ENCODE measurements at regions not wholly inside any gene's neighbourhood (a gene's known extent, or its start where the extent isn't known, plus 50 kb on each side); places are given as distances from the start of the nearest gene placed in this dataset.

GRCh38 chr2:150127995-150128394 lies 359.5 kb downstream of the RND3 start:
- H3K27ac ChIP-seq (ENCODE audit: low read length): no peak overlapping the region
- no peaks in the 10 kb centered on the region for H3K79me2 ChIP-seq (ENCODE audit: low read length)
- no peak overlapping the region for H3K4me3 ChIP-seq (ENCODE audit: low read length)
- peaks cover 16% of the 10 kb centered on the region for H3K4me1 ChIP-seq (ENCODE audit: low read length)
- no peaks in the 10 kb centered on the region for H4K20me1 ChIP-seq (ENCODE audit: insufficient read depth, low read length)
- H3K9me3 ChIP-seq (ENCODE audit: insufficient read depth, low read length): 0 out of 2 replicates have a peak, but pooled peaks cover 4% of the 10 kb centered on the region
- no peak overlapping the region for H3K9ac ChIP-seq (ENCODE audit: low read length)
- no peak overlapping the region for H2AFZ ChIP-seq (ENCODE audit: low read depth, low read length)
- no peak for TF ChIP-seq EZH2phosphoT487 (IDR thresholded peaks at IDR 0.05; ENCODE audit: low read depth)
- no peak for TF ChIP-seq CTCF (IDR thresholded peaks at IDR 0.05; ENCODE audit: low read depth, low read length)
- no peaks in the 10 kb centered on the region for H3K27me3 ChIP-seq (ENCODE audit: low read depth, low read length)
- no peak overlapping the region for H3K4me2 ChIP-seq (ENCODE audit: low read length)
- no peaks in the 10 kb centered on the region for H3K36me3 ChIP-seq (replicated peaks; ENCODE audit: low read depth, low read length)

GRCh38 chr2:150127346-150127990 lies 360.0 kb downstream of the RND3 start:
- Histone ChIP-seq H3K4me1 (ENCODE audit: low read length) (peaks cover 16% of the 10 kb centered on the region), H3K9me3 (ENCODE audit: insufficient read depth, low read length) (0 out of 2 replicates have a peak, but pooled peaks cover 4% of the 10 kb centered on the region), H3K27ac (ENCODE audit: low read length) (no peak overlapping the region), H3K9ac (ENCODE audit: low read length) (no peak overlapping the region), H3K4me3 (ENCODE audit: low read length) (no peak overlapping the region), H2AFZ (ENCODE audit: low read depth, low read length) (no peak overlapping the region), H3K4me2 (ENCODE audit: low read length) (no peak overlapping the region), H4K20me1 (ENCODE audit: insufficient read depth, low read length) (no peaks in the 10 kb centered on the region), H3K79me2 (ENCODE audit: low read length) (no peaks in the 10 kb centered on the region), H3K36me3 (replicated peaks; ENCODE audit: low read depth, low read length) (no peaks in the 10 kb centered on the region), H3K27me3 (ENCODE audit: low read depth, low read length) (no peaks in the 10 kb centered on the region)
- TF ChIP-seq EZH2phosphoT487 (IDR thresholded peaks at IDR 0.05; ENCODE audit: low read depth): no peak
- TF ChIP-seq CTCF (IDR thresholded peaks at IDR 0.05; ENCODE audit: low read depth, low read length): no peak

GRCh38 chr2:150126839-150127238 lies 360.6 kb downstream of the RND3 start:
- Histone ChIP-seq H3K9me3 (ENCODE audit: insufficient read depth, low read length) (0 out of 2 replicates have a peak, but pooled peaks cover 4% of the 10 kb centered on the region), H2AFZ (ENCODE audit: low read depth, low read length) (no peak overlapping the region), H3K36me3 (replicated peaks; ENCODE audit: low read depth, low read length) (no peaks in the 10 kb centered on the region), H3K4me2 (ENCODE audit: low read length) (no peak overlapping the region), H4K20me1 (ENCODE audit: insufficient read depth, low read length) (no peaks in the 10 kb centered on the region), H3K27ac (ENCODE audit: low read length) (no peak overlapping the region), H3K4me1 (ENCODE audit: low read length) (peaks cover 16% of the 10 kb centered on the region), H3K4me3 (ENCODE audit: low read length) (no peak overlapping the region), H3K79me2 (ENCODE audit: low read length) (no peaks in the 10 kb centered on the region), H3K9ac (ENCODE audit: low read length) (no peak overlapping the region), H3K27me3 (ENCODE audit: low read depth, low read length) (no peaks in the 10 kb centered on the region)
- no peak for TF ChIP-seq EZH2phosphoT487 (IDR thresholded peaks at IDR 0.05; ENCODE audit: low read depth)
- TF ChIP-seq CTCF (IDR thresholded peaks at IDR 0.05; ENCODE audit: low read depth, low read length): no peak

- Histone ChIP-seq H3K4me2 (ENCODE audit: low read length) (no peak overlapping the region), H3K4me3 (ENCODE audit: low read length) (no peak overlapping the region), H3K36me3 (replicated peaks; ENCODE audit: low read depth, low read length) (no peaks in the 10 kb centered on the region), H2AFZ (ENCODE audit: low read depth, low read length) (no peak overlapping the region), H3K27me3 (ENCODE audit: low read depth, low read length) (peaks cover 2% of the 10 kb centered on the region; the same call in 1 of the 2 replicates), H3K9ac (ENCODE audit: low read length) (no peak overlapping the region), H3K9me3 (ENCODE audit: insufficient read depth, low read length) (0 out of 2 replicates have a peak, but pooled peaks cover 4% of the 10 kb centered on the region), H3K27ac (ENCODE audit: low read length) (no peak overlapping the region), H4K20me1 (ENCODE audit: insufficient read depth, low read length) (no peaks in the 10 kb centered on the region), H3K4me1 (ENCODE audit: low read length) (peaks cover 16% of the 10 kb centered on the region), H3K79me2 (ENCODE audit: low read length) (no peaks in the 10 kb centered on the region)
- TF ChIP-seq EZH2phosphoT487 (IDR thresholded peaks at IDR 0.05; ENCODE audit: low read depth) (no peak), CTCF (IDR thresholded peaks at IDR 0.05; ENCODE audit: low read depth, low read length) (no peak)
Observed at GRCh38 chr2:150126143-150126740, 361.2 kb downstream of the RND3 start.
